HepG2 (cell line): ENCODE measurements at regions not wholly inside any gene's neighbourhood (a gene's known extent, or its start where the extent isn't known, plus 50 kb on each side); places are given as distances from the start of the nearest gene placed in this dataset.

Source experiments
- AHR ChIP-seq: IDR thresholded peaks from 2 replicates; pipeline ENCODE4 v1.6.1; 2018; ENCODE audit warnings: missing genetic modification reagents, missing compliant biosample characterization
- BHLHE40 ChIP-seq: IDR thresholded peaks from 2 replicates; pipeline ENCODE4 v1.6.1; 2011; ENCODE audit warnings: low read length, improper control_type of control experiment
- CBX2 ChIP-seq, 2 experiments: fragments of 200-600 bp in 1 of 2; sonication (generic); formaldehyde crosslinking in 1 of 2; IDR thresholded peaks; 2 replicates each; pipeline versions ENCODE4 v1.7.0 to v1.8.1; 2018 to 2022; ENCODE audit warnings: low read depth in 2 of 2, low read length in 1 of 2, mild to moderate bottlenecking in 1 of 2, missing genetic modification reagents in 1 of 2
- DR1 ChIP-seq: sonication (generic); formaldehyde crosslinking; IDR thresholded peaks from 2 replicates; pipeline ENCODE4 v1.8.0; 2021; ENCODE audit warnings: mild to moderate bottlenecking, missing genetic modification reagents, inconsistent platforms
- EEA1 ChIP-seq: sonication (generic); formaldehyde crosslinking; IDR thresholded peaks from 2 replicates; pipeline ENCODE4 v1.5.1; 2020; ENCODE audit warnings: mild to moderate bottlenecking, missing genetic modification reagents, borderline replicate concordance
- FOSL2 ChIP-seq: sonication (generic); formaldehyde crosslinking; IDR thresholded peaks from 2 replicates; pipeline ENCODE4 v1.4.0; 2020; ENCODE audit warnings: missing genetic modification reagents
- FOXO1 ChIP-seq: sonication (generic); formaldehyde crosslinking; IDR thresholded peaks from 2 replicates; pipeline ENCODE4 v1.4.0; 2020; ENCODE audit warnings: missing genetic modification reagents
- FOXO4 ChIP-seq: sonication (generic); formaldehyde crosslinking; conservative IDR thresholded peaks from 2 replicates; pipeline ENCODE4 v1.8.1; 2023; ENCODE audit warnings: missing genetic modification reagents
- GMEB1 ChIP-seq: sonication (generic); formaldehyde crosslinking; IDR thresholded peaks from 2 replicates; pipeline ENCODE4 v1.5.1; 2020; ENCODE audit warnings: missing genetic modification reagents, mild to moderate bottlenecking, borderline replicate concordance
- HNF4A ChIP-seq: sonication (generic); formaldehyde crosslinking; IDR thresholded peaks from 2 replicates; pipeline ENCODE4 v1.4.0; 2020; ENCODE audit warnings: missing genetic modification reagents
- HNRNPUL1 ChIP-seq: fragments of 200-400 bp; formaldehyde crosslinking; IDR thresholded peaks from 2 replicates; pipeline ENCODE4 v1.6.1; 2017; ENCODE audit warnings: low read depth, mild to moderate bottlenecking, low read length, moderate library complexity
- NAIF1 ChIP-seq: sonication (generic); formaldehyde crosslinking; IDR thresholded peaks from 2 replicates; pipeline ENCODE4 v1.5.0; 2020; ENCODE audit warnings: mild to moderate bottlenecking, missing genetic modification reagents, borderline replicate concordance
- NCOR1 ChIP-seq: fragments of 200-600 bp; sonication (generic); IDR thresholded peaks from 2 replicates; pipeline ENCODE4 v1.7.0; 2017; ENCODE audit warnings: antibody characterized with exemption, low read length, borderline replicate concordance
- RFXAP ChIP-seq: sonication (generic); formaldehyde crosslinking; IDR thresholded peaks from 2 replicates; pipeline ENCODE4 v1.4.0; 2020; ENCODE audit warnings: missing genetic modification reagents, borderline replicate concordance
- RORA ChIP-seq: sonication (generic); formaldehyde crosslinking; IDR thresholded peaks from 2 replicates; pipeline ENCODE4 v1.5.0; 2020; ENCODE audit warnings: mild to moderate bottlenecking, missing genetic modification reagents, moderate library complexity
- SP5 ChIP-seq: IDR thresholded peaks from 2 replicates; pipeline ENCODE4 v1.6.1; 2016; ENCODE audit warnings: low read depth, borderline replicate concordance
- TCF7L2 ChIP-seq: IDR thresholded peaks from 2 replicates; pipeline ENCODE4 v1.6.1; 2011; ENCODE audit warnings: mild to moderate bottlenecking, low read depth, low read length, moderate library complexity
- ZBTB7B ChIP-seq: sonication (generic); formaldehyde crosslinking; IDR thresholded peaks from 2 replicates; pipeline ENCODE4 v1.4.0; 2020; ENCODE audit warnings: missing genetic modification reagents
- ZFP91 ChIP-seq: sonication (generic); formaldehyde crosslinking; IDR thresholded peaks from 2 replicates; pipeline ENCODE4 v1.9.0; 2022; ENCODE audit warnings: missing genetic modification reagents, mild to moderate bottlenecking, borderline replicate concordance
- ZNF207 ChIP-seq: fragments of 450-650 bp; IDR thresholded peaks from 2 replicates; pipeline ENCODE4 v1.6.1; 2016; ENCODE audit warnings: antibody characterized with exemption, borderline replicate concordance
- ZNF792 ChIP-seq: IDR thresholded peaks from 2 replicates; pipeline ENCODE4 v1.6.1; 2016
- ZSCAN31 ChIP-seq: sonication (generic); formaldehyde crosslinking; IDR thresholded peaks from 2 replicates; pipeline ENCODE4 v1.5.0; 2020; ENCODE audit warnings: low read depth, mild to moderate bottlenecking, missing genetic modification reagents
- TF ChIP-seq, protein P1 (sequence below): IDR thresholded peaks from 2 replicates; pipeline ENCODE4 v1.6.1; 2012; ENCODE audit warnings: low read depth, low read length, improper control_type of control experiment
- TF ChIP-seq, protein P2 (sequence below): sonication (generic); formaldehyde crosslinking; IDR thresholded peaks from 2 replicates; pipeline ENCODE4 v1.5.0; 2020; ENCODE audit warnings: mild to moderate bottlenecking, missing genetic modification reagents, moderate library complexity

DNA sequence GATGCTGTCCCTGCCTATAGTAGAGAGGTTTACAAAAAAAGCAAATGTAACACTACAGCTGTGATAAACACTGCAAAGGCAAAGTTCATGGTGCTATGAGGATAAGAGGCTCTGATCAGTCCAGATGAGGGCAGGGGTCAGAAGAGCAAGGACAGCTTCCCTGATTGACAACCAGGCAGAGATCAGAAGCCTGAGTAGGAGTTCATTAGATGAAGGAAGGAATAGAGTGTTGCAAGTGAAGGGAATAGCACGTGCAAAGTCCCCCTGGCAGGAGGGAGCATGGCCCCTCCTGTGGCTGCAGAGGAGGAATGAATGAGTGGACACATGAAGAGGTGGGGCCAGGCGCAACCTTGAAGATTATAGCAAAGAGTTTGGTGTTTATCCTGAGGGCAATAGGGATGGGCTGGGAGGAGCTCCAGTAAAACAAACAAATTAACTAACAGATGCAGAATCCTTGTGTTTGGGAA, 208.4 kb upstream of the IRX5 start (continued):
- TF ChIP-seq FOXO4 (CRISPR knock-in tag) (no peak), TCF7L2 (no peak), ZNF207 (no peak), BHLHE40 (peak; percentile 73), DR1 (CRISPR knock-in tag) (no peak), HNF4A (CRISPR knock-in tag) (peak; percentile 78), ZFP91 (CRISPR knock-in tag) (no peak), NCOR1 (no peak), FOXO1 (CRISPR knock-in tag) (no peak; the same call in 1 of the 2 replicates), CBX2 (IDR thresholded peaks at IDR 0.05; ENCODE audit: low read depth, low read length) (no peak), CBX2 (CRISPR knock-in tag; IDR thresholded peaks at IDR 0.05; ENCODE audit: low read depth) (no peak), ZNF792 (no peak), RFXAP (no peak), EEA1 (CRISPR knock-in tag) (no peak), ZSCAN31 (CRISPR knock-in tag) (no peak), ZBTB7B (CRISPR knock-in tag) (no peak), HNRNPUL1 (no peak), SP5 (CRISPR knock-in tag) (0 out of 2 replicates have a peak, but pooled peaks have one; percentile 31), FOSL2 (CRISPR knock-in tag) (no peak), NAIF1 (no peak), GMEB1 (no peak), RORA (CRISPR knock-in tag) (no peak), AHR (no peak)
- TF ChIP-seq, protein P1, sequence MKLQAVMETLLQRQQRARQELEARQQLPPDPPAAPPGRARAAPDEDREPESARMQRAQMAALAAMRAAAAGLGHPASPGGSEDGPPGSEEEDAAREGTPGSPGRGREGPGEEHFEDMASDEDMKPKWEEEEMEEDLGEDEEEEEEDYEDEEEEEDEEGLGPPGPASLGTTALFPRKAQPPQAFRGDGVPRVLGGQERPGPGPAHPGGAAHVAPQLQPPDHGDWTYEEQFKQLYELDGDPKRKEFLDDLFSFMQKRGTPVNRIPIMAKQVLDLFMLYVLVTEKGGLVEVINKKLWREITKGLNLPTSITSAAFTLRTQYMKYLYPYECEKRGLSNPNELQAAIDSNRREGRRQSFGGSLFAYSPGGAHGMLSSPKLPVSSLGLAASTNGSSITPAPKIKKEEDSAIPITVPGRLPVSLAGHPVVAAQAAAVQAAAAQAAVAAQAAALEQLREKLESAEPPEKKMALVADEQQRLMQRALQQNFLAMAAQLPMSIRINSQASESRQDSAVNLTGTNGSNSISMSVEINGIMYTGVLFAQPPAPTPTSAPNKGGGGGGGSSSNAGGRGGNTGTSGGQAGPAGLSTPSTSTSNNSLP: no peak
- TF ChIP-seq, protein P2, sequence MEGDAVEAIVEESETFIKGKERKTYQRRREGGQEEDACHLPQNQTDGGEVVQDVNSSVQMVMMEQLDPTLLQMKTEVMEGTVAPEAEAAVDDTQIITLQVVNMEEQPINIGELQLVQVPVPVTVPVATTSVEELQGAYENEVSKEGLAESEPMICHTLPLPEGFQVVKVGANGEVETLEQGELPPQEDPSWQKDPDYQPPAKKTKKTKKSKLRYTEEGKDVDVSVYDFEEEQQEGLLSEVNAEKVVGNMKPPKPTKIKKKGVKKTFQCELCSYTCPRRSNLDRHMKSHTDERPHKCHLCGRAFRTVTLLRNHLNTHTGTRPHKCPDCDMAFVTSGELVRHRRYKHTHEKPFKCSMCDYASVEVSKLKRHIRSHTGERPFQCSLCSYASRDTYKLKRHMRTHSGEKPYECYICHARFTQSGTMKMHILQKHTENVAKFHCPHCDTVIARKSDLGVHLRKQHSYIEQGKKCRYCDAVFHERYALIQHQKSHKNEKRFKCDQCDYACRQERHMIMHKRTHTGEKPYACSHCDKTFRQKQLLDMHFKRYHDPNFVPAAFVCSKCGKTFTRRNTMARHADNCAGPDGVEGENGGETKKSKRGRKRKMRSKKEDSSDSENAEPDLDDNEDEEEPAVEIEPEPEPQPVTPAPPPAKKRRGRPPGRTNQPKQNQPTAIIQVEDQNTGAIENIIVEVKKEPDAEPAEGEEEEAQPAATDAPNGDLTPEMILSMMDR (CRISPR knock-in tag): no peak
